GM19099 (cell line): ENCODE measurements at regions not wholly inside any gene's neighbourhood (a gene's known extent, or its start where the extent isn't known, plus 50 kb on each side); places are given as distances from the start of the nearest gene placed in this dataset.

ENCODE experiments used
- POLR2A ChIP-seq: IDR thresholded peaks from 3 replicates; pipeline ENCODE4 v1.6.1; 2011; ENCODE audit warnings: low read depth; ENCODE audit not compliant: insufficient read length; ENCODE audit errors: extremely low read depth

- no peak for TF ChIP-seq POLR2A
Observed at GRCh38 chr6:113004470-113005270, 657.5 kb downstream of the RFPL4B start.

- TF ChIP-seq POLR2A, result no peak
Observed at GRCh38 chr6:113006494-113006893, 659.4 kb downstream of the RFPL4B start.

GRCh38 chr6:113009682-113010081 is 662.6 kb downstream of the RFPL4B start:
- TF ChIP-seq POLR2A, result no peak

GRCh38 chr6:113010196-113010989 is 663.3 kb downstream of the RFPL4B start:
- no peak for TF ChIP-seq POLR2A

- no peak for TF ChIP-seq POLR2A
Observed at GRCh38 chr6:113011389-113011788, 664.3 kb downstream of the RFPL4B start.

GRCh38 chr6:113011801-113012200 is 664.7 kb downstream of the RFPL4B start:
- no peak for TF ChIP-seq POLR2A

GRCh38 chr6:113015249-113015648 is 668.1 kb downstream of the RFPL4B start:
- TF ChIP-seq POLR2A, result no peak

- TF ChIP-seq POLR2A, result no peak
Observed at GRCh38 chr6:113017353-113017752, 670.2 kb downstream of the RFPL4B start.

- TF ChIP-seq POLR2A, result no peak
Observed at GRCh38 chr6:113018351-113019151, 671.4 kb downstream of the RFPL4B start.

- no peak for TF ChIP-seq POLR2A
Observed at GRCh38 chr6:113019176-113019575, 672.0 kb downstream of the RFPL4B start.

- no peak for TF ChIP-seq POLR2A
Observed at GRCh38 chr6:113027780-113028179, 680.6 kb downstream of the RFPL4B start.

- no peak for TF ChIP-seq POLR2A
Observed at GRCh38 chr6:113031591-113032238, 684.6 kb downstream of the RFPL4B start.

GRCh38 chr6:113039005-113039404 is 691.9 kb downstream of the RFPL4B start:
- TF ChIP-seq POLR2A, result no peak

GRCh38 chr6:113047148-113047547 is 700.0 kb downstream of the RFPL4B start:
- TF ChIP-seq POLR2A, result no peak

GRCh38 chr6:113047932-113048331 is 700.8 kb downstream of the RFPL4B start:
- no peak for TF ChIP-seq POLR2A
